Osteoblast (primary cell): ENCODE measurements at regions not wholly inside any gene's neighbourhood (a gene's known extent, or its start where the extent isn't known, plus 50 kb on each side); places are given as distances from the start of the nearest gene placed in this dataset.

Source experiments
- DNase-seq: peaks from one replicate; pipeline ENCODE4 v3.0.0; 2011; ENCODE audit warnings: low spot score, mixed read lengths; ENCODE audit not compliant: insufficient read length; ENCODE audit errors: missing footprints
- H2AFZ ChIP-seq: 2 replicates; pipeline ENCODE4 v1.6.0; 2011; ENCODE audit warnings: mild to moderate bottlenecking, low read length
- H3K27ac ChIP-seq: 2 replicates; pipeline ENCODE4 v1.5.1; 2011; ENCODE audit warnings: mild to moderate bottlenecking, low read depth, low read length, moderate library complexity
- H3K27me3 ChIP-seq: 2 replicates; pipeline ENCODE4 v1.6.0; 2012; ENCODE audit warnings: mild to moderate bottlenecking, control low read depth, inconsistent platforms, low read length, moderate library complexity; ENCODE audit not compliant: insufficient read depth
- H3K36me3 ChIP-seq: 2 replicates; pipeline ENCODE4 v1.5.1; 2011; ENCODE audit warnings: mild to moderate bottlenecking, low read length, control low read depth, moderate library complexity; ENCODE audit not compliant: insufficient read depth
- H3K4me1 ChIP-seq: 2 replicates; pipeline ENCODE4 v1.5.1; 2011; ENCODE audit warnings: mild to moderate bottlenecking, low read length, control low read depth, moderate library complexity; ENCODE audit not compliant: insufficient read depth
- H3K4me2 ChIP-seq: 2 replicates; pipeline ENCODE4 v1.6.0; 2011; ENCODE audit warnings: mild to moderate bottlenecking, low read length; ENCODE audit not compliant: insufficient read depth
- H3K4me3 ChIP-seq: fragments of 200-600 bp; sonication (generic); 3 replicates; pipeline ENCODE4 v1.5.1; 2012; ENCODE audit warnings: mild to moderate bottlenecking, low read length, inconsistent platforms; ENCODE audit not compliant: insufficient read depth
- H3K79me2 ChIP-seq: 2 replicates; pipeline ENCODE4 v1.6.0; 2012; ENCODE audit warnings: mild to moderate bottlenecking, low read length, control low read depth, inconsistent platforms; ENCODE audit not compliant: insufficient read depth
- H3K9me3 ChIP-seq: 2 replicates; pipeline ENCODE4 v1.5.1; 2011; ENCODE audit warnings: low read depth, low read length, control low read depth
- H4K20me1 ChIP-seq: 2 replicates; pipeline ENCODE4 v1.6.0; 2012; ENCODE audit warnings: mild to moderate bottlenecking, low read length, control low read depth; ENCODE audit not compliant: insufficient read depth
- CTCF ChIP-seq: IDR thresholded peaks from 2 replicates; pipeline ENCODE4 v1.5.1; 2011; ENCODE audit warnings: mild to moderate bottlenecking, low read depth, low read length, moderate library complexity; ENCODE audit errors: extremely low read depth

GRCh38 chr7:106346678-106347217 lies 62.0 kb upstream of the NAMPT start:
- H3K9me3 ChIP-seq: peaks cover 6% of the 10 kb centered on the region
- DNase-seq: peak; percentile 54
- no peak for TF ChIP-seq CTCF
- H3K4me3 ChIP-seq: no peak overlapping the region
- H3K4me2 ChIP-seq: peak overlapping the region; percentile 56
- H3K27me3 ChIP-seq: no peaks in the 10 kb centered on the region
- H2AFZ ChIP-seq: no peak overlapping the region
- no peaks in the 10 kb centered on the region for H3K79me2 ChIP-seq
- H3K4me1 ChIP-seq: peaks cover 19% of the 10 kb centered on the region
- no peaks in the 10 kb centered on the region for H3K36me3 ChIP-seq
- peak overlapping the region; percentile 69 for H3K27ac ChIP-seq
- no peaks in the 10 kb centered on the region for H4K20me1 ChIP-seq

- H3K4me1 ChIP-seq: peaks cover 19% of the 10 kb centered on the region
- no peaks in the 10 kb centered on the region for H4K20me1 ChIP-seq
- H3K27ac ChIP-seq: peak overlapping the region; percentile 69
- no peaks in the 10 kb centered on the region for H3K36me3 ChIP-seq
- H3K79me2 ChIP-seq: no peaks in the 10 kb centered on the region
- H3K4me2 ChIP-seq: peak overlapping the region; percentile 56
- H3K4me3 ChIP-seq: no peak overlapping the region
- peak; percentile 13 for DNase-seq
- H3K9me3 ChIP-seq: peaks cover 6% of the 10 kb centered on the region
- H2AFZ ChIP-seq: no peak overlapping the region
- no peak for TF ChIP-seq CTCF
- H3K27me3 ChIP-seq: no peaks in the 10 kb centered on the region
Measured at GRCh38 chr7:106346167-106346677, 61.4 kb upstream of the NAMPT start.

- Histone ChIP-seq H3K27ac (peak overlapping the region; percentile 69), H3K9me3 (peaks cover 6% of the 10 kb centered on the region), H4K20me1 (no peaks in the 10 kb centered on the region), H3K27me3 (no peaks in the 10 kb centered on the region), H3K4me1 (peaks cover 19% of the 10 kb centered on the region), H2AFZ (no peak overlapping the region), H3K4me3 (no peak overlapping the region), H3K4me2 (no peak overlapping the region), H3K36me3 (no peaks in the 10 kb centered on the region), H3K79me2 (no peaks in the 10 kb centered on the region)
- no peak for TF ChIP-seq CTCF
- DNase-seq: no peak
Measured at GRCh38 chr7:106345421-106346166, 60.8 kb upstream of the NAMPT start.

- Histone ChIP-seq H3K9me3 (peaks cover 2% of the 10 kb centered on the region), H3K4me3 (no peak overlapping the region), H3K79me2 (no peaks in the 10 kb centered on the region), H3K36me3 (no peaks in the 10 kb centered on the region), H3K4me2 (no peak overlapping the region), H3K27me3 (no peaks in the 10 kb centered on the region), H3K4me1 (peaks cover 19% of the 10 kb centered on the region), H2AFZ (no peak overlapping the region), H4K20me1 (no peaks in the 10 kb centered on the region), H3K27ac (no peak overlapping the region)
- DNase-seq: no peak
- TF ChIP-seq CTCF: no peak
Measured at GRCh38 chr7:106344861-106345260, 60.1 kb upstream of the NAMPT start.
